GM23338 (cell line): ENCODE measurements at regions not wholly inside any gene's neighbourhood (a gene's known extent, or its start where the extent isn't known, plus 50 kb on each side); places are given as distances from the start of the nearest gene placed in this dataset.

ENCODE experiments used
- ATAC-seq: fragments of 200-7000 bp; cut with Tn5 transposase; 3 replicates; pipeline ENCODE4 v1.9.1; 2020
- DNase-seq: peaks from one replicate; pipeline ENCODE4 v3.0.0-alpha.2; 2015; ENCODE audit warnings: low spot score
- H2AFZ ChIP-seq: fragments of 200-600 bp; sonication (generic); 2 replicates; pipeline ENCODE4 v1.8.0; 2016; ENCODE audit warnings: antibody characterized with exemption, mild to moderate bottlenecking, moderate library complexity
- H3F3A ChIP-seq: fragments of 200-600 bp; sonication (generic); replicated peaks from 2 replicates; pipeline ENCODE4 v1.8.0; 2017; ENCODE audit warnings: antibody characterized with exemption, mixed run types, low read depth
- H3K27ac ChIP-seq: fragments of 200-600 bp; sonication (generic); 2 replicates; pipeline ENCODE4 v1.6.1; 2016; ENCODE audit warnings: low read depth
- H3K27me3 ChIP-seq: fragments of 200-600 bp; sonication (generic); 2 replicates; pipeline ENCODE4 v1.8.0; 2016; ENCODE audit warnings: mild to moderate bottlenecking, mixed run types, moderate library complexity; ENCODE audit not compliant: insufficient read depth
- H3K36me3 ChIP-seq: fragments of 200-600 bp; sonication (generic); 2 replicates; pipeline ENCODE4 v1.8.0; 2016; ENCODE audit warnings: mild to moderate bottlenecking; ENCODE audit not compliant: insufficient read depth
- H3K4me1 ChIP-seq: fragments of 200-600 bp; sonication (generic); 2 replicates; pipeline ENCODE4 v1.8.0; 2016; ENCODE audit warnings: mild to moderate bottlenecking, moderate library complexity; ENCODE audit not compliant: insufficient read depth
- H3K4me2 ChIP-seq: fragments of 200-600 bp; sonication (generic); 2 replicates; pipeline ENCODE4 v1.7.1; 2017; ENCODE audit warnings: mixed run types
- H3K4me3 ChIP-seq: fragments of 200-600 bp; sonication (generic); 2 replicates; pipeline ENCODE4 v1.6.1; 2016; ENCODE audit warnings: mixed run types
- H3K79me2 ChIP-seq: fragments of 200-600 bp; sonication (generic); replicated peaks from 2 replicates; pipeline ENCODE4 v1.8.0; 2017; ENCODE audit warnings: mild to moderate bottlenecking; ENCODE audit not compliant: insufficient read depth
- H3K9me2 ChIP-seq: fragments of 200-600 bp; sonication (generic); 2 replicates; pipeline ENCODE4 v1.8.0; 2017; ENCODE audit not compliant: insufficient read depth
- H4K20me1 ChIP-seq: fragments of 200-600 bp; sonication (generic); replicated peaks from 2 replicates; pipeline ENCODE4 v1.8.0; 2017; ENCODE audit warnings: mild to moderate bottlenecking; ENCODE audit not compliant: insufficient read depth
- H3K27ac Mint-ChIP-seq: 2 replicates; pipeline ENCODE4 v1.8.0; 2020; ENCODE audit warnings: inconsistent platforms, mild to moderate bottlenecking, moderate library complexity, mixed read lengths
- H3K27me3 Mint-ChIP-seq: 3 replicates; pipeline ENCODE4 v1.8.0; 2022; ENCODE audit warnings: low read depth, mild to moderate bottlenecking, moderate library complexity, mixed read lengths, inconsistent platforms; ENCODE audit not compliant: insufficient read depth, poor library complexity
- H3K36me3 Mint-ChIP-seq: 3 replicates; pipeline ENCODE4 v1.8.0; 2021; ENCODE audit warnings: low read depth, mild to moderate bottlenecking, inconsistent platforms, moderate library complexity, mixed read lengths
- H3K4me1 Mint-ChIP-seq: 3 replicates; pipeline ENCODE4 v1.8.0; 2020; ENCODE audit warnings: mild to moderate bottlenecking, inconsistent platforms, mixed read lengths
- H3K4me3 Mint-ChIP-seq: 3 replicates; pipeline ENCODE4 v1.8.0; 2021; ENCODE audit warnings: moderate library complexity, mild to moderate bottlenecking, inconsistent platforms, mixed read lengths
- H3K9me3 Mint-ChIP-seq: 3 replicates; pipeline ENCODE4 v1.8.0; 2020; ENCODE audit warnings: moderate library complexity, mild to moderate bottlenecking, inconsistent platforms, mixed read lengths
- CREB1 ChIP-seq: fragments of 250-450 bp; sonication (Bioruptor Pico); IDR thresholded peaks from 2 replicates; pipeline ENCODE4 v1.5.0; 2020; ENCODE audit warnings: low read depth, mild to moderate bottlenecking, moderate library complexity
- CTCF ChIP-seq, 2 experiments: fragments of 200-600 bp in 1 of 2; sonication (generic) in 1 of 2; conservative IDR thresholded peaks; 2 replicates each; pipeline versions ENCODE4 v1.5.1 to v1.6.1; 2016 to 2017; ENCODE audit warnings: antibody characterized with exemption in 2 of 2, low read depth in 2 of 2, mild to moderate bottlenecking in 2 of 2, moderate library complexity in 1 of 2
- ETS1 ChIP-seq: IDR thresholded peaks from 2 replicates; pipeline ENCODE4 v1.6.1; 2016; ENCODE audit warnings: antibody characterized with exemption
- EZH2 ChIP-seq: fragments of 200-600 bp; sonication (generic); IDR thresholded peaks from one replicate; pipeline ENCODE4 v1.8.0; 2017; ENCODE audit warnings: antibody characterized with exemption, mild to moderate bottlenecking, low read depth; ENCODE audit not compliant: unreplicated experiment
- EZH2phosphoT487 ChIP-seq: fragments of 200-600 bp; sonication (generic); IDR thresholded peaks from one replicate; pipeline ENCODE4 v1.8.1; 2018; ENCODE audit warnings: antibody characterized with exemption; ENCODE audit not compliant: unreplicated experiment
- JUNB ChIP-seq: IDR thresholded peaks from one replicate; pipeline ENCODE4 v1.6.1; 2016; ENCODE audit warnings: antibody characterized with exemption; ENCODE audit not compliant: unreplicated experiment
- NANOG ChIP-seq: IDR thresholded peaks from 2 replicates; pipeline ENCODE4 v1.6.1; 2016; ENCODE audit warnings: antibody characterized with exemption, borderline replicate concordance
- POLR2AphosphoS5 ChIP-seq: IDR thresholded peaks from 2 replicates; pipeline ENCODE4 v1.6.1; 2016; ENCODE audit warnings: antibody characterized with exemption, low read depth
- REST ChIP-seq: IDR thresholded peaks from one replicate; pipeline ENCODE4 v1.6.1; 2018; ENCODE audit warnings: antibody characterized with exemption; ENCODE audit not compliant: unreplicated experiment
- STAT1 ChIP-seq: IDR thresholded peaks from one replicate; pipeline ENCODE4 v1.6.1; 2016; ENCODE audit warnings: antibody characterized with exemption; ENCODE audit not compliant: unreplicated experiment
- ZNF114 ChIP-seq: fragments of 250-450 bp; sonication (Bioruptor Pico); IDR thresholded peaks from 2 replicates; pipeline ENCODE4 v1.5.0; 2020; ENCODE audit warnings: mild to moderate bottlenecking, moderate library complexity
- ZNF331 ChIP-seq: fragments of 250-450 bp; sonication (Bioruptor Pico); IDR thresholded peaks from 2 replicates; pipeline ENCODE4 v1.5.0; 2020; ENCODE audit warnings: low read depth, mild to moderate bottlenecking, moderate library complexity
- ZNF462 ChIP-seq: fragments of 250-450 bp; sonication (Bioruptor Pico); IDR thresholded peaks from 2 replicates; pipeline ENCODE4 v1.5.0; 2020; ENCODE audit warnings: mild to moderate bottlenecking, moderate library complexity

GRCh38 chr18:46373131-46373530 lies 268.9 kb downstream of the HAUS1 start:
- Histone ChIP-seq H3K4me3 (no peak overlapping the region), H3K4me2 (no peak overlapping the region), H3K79me2 (no peaks in the 10 kb centered on the region), H3K36me3 (no peaks in the 10 kb centered on the region), H2AFZ (no peak overlapping the region), H3K9me2 (no peaks in the 10 kb centered on the region), H3K4me1 (no peaks in the 10 kb centered on the region), H4K20me1 (no peaks in the 10 kb centered on the region), H3K27ac (no peak overlapping the region), H3F3A (no peaks in the 10 kb centered on the region), H3K27me3 (no peaks in the 10 kb centered on the region)
- Mint-ChIP-seq H3K4me1 (peaks cover 18% of the 10 kb centered on the region), H3K9me3 (no peaks in the 10 kb centered on the region), H3K27me3 (peaks cover 7% of the 10 kb centered on the region), H3K4me3 (no peak overlapping the region), H3K36me3 (no peaks in the 10 kb centered on the region; the same call in 2 of the 3 replicates), H3K27ac (no peak overlapping the region)
- no peak for ATAC-seq
- no peak for DNase-seq
- TF ChIP-seq ZNF331 (no peak), CTCF (conservative IDR thresholded peaks at IDR 0.05; ENCODE audit: low read depth in 2 of 2) (no peak), POLR2AphosphoS5 (no peak), JUNB (no peak), STAT1 (no peak), EZH2 (no peak), ZNF462 (CRISPR knock-in tag) (no peak), EZH2phosphoT487 (no peak), NANOG (no peak), REST (no peak), CREB1 (CRISPR knock-in tag) (no peak), ETS1 (no peak), ZNF114 (no peak)
